T-helper 2 cell treated with Interferon-gamma antibody and Interleukin-4, amounts not matched to agents 100 ng/mL and 5 ng/mL, for 36 hours (primary cell): ENCODE measurements at regions not wholly inside any gene's neighbourhood (a gene's known extent, or its start where the extent isn't known, plus 50 kb on each side); places are given as distances from the start of the nearest gene placed in this dataset.
"Not testable (repeated sequence)": the region's sequence is repeated elsewhere in the genome, so short reads cannot be mapped to it uniquely, and the experiment has no call there.

ENCODE experiments used
- intact Hi-C: fragments of 100-400 bp; cut with micrococcal nuclease; formaldehyde crosslinking; loops from one replicate; pipeline ENCODE4 v1.15.1; 2023

- intact Hi-C loops = no loop called here
Measured at GRCh38 chr5:155759252-155759651, 567.7 kb upstream of the SGCD start.

DNA sequence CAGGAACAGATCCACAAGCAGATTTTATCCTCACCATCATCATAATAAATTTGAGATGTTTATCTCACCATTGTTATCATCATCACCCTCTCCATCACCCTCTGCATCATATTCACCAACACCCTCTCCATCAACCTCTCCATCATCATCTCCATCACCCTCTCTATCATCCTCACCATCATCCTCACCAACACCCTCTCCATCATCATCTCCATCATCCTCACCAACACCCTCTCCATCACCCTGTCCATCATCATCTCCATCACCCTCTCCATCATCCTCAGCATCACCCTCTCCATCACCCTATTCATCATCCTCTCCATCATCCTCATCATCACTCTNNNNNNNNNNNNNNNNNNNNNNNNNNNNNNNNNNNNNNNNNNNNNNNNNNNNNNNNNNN lies 567.0 kb upstream of the SGCD start:
- intact Hi-C loops = no loop called here

GRCh38 chr5:155761502-155761901 lies 565.5 kb upstream of the SGCD start:
- intact Hi-C loops = no loop called here

DNA sequence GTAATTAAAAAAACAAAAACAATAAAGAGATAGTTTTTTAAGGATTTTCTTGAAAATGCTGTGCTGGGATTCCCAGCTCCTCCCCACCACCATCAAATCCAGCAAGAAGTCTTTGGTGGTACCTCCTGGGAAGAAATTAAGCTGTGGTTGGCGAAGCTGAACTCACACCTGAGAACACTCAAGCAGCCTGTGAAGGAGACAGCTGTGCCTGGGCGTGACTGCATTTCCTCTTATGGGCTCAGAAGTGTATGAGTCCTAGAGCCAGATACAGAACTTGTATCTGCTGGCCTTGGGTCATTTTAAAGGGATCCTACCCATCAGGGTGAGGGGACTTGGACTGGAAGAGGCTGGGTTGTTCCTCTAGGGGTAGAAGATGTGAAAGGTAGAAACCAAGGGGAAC lies 561.2 kb upstream of the SGCD start:
- intact Hi-C loops = no loop called here

DNA sequence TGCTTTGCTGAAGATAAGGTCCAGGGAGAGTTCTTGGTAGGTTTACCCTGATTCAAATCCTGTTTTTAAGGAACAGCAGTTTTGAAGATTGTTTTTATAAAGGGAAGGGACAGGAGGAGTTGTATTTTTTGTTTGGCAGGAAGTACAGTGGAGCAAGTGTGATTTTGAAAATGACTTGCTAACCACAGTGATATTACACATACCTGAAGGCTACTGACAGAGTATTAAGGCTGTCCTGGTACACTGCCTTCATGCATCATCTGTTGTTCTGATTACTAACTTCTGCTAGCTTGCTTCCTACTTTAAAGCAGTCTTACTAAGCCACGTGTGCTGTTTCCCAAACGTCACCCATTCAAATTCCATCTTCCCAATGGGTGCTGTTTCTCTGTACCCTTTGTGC lies 559.5 kb upstream of the SGCD start:
- intact Hi-C loops = no loop called here

GRCh38 chr5:155768332-155768731 lies 558.6 kb upstream of the SGCD start:
- intact Hi-C loops = no loop called here

DNA sequence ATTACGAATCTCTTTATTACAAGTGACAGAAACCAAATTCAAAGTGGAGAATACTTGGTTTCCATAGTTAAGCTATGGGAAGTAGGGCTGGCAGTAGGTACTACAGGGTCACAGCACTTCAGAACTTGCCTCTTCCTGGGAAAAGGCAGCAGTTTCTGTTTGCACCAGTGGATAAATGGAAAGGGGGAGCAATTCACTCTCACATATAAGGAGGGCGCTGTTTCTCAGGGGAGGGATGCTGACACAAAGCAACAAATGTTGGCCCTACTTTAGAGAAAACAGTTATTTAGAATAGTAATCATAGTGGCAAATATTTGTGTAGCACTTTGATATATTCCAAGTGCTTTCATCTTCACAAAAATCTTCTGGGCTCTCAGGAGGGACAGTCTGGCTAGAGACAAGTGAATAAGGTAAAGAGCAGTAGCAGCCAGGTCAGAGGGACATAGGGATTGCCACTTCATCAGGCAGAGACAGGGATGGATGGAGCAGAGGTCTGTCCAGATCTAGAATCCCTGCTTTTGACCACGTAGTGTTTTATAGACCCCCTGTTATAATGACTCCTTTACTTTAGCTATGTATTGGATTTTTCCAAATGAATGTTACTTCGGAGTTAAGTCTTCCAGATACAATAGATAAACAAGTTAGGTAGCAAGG lies 554.8 kb upstream of the SGCD start:
- intact Hi-C loops = no loop called here

DNA sequence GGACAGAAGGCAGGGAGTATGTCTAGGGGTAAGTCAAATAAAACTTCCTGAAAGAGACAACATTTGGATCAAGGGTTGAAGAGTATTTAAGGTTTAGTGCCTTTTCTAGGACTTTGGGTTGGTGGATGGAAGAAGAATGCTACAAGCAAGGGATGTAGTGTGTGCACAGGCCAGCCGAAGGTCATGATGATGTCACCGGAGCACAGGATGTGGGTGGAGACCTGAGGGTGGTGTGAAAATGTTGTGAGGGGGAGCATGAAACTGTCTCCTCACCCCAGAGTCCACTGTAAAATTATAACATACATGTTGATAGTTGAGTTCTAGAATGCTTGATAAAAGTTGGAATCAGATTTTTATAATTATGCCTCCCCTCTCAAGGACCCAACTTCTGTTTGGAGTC lies 553.3 kb upstream of the SGCD start:
- intact Hi-C loops = no loop called here

DNA sequence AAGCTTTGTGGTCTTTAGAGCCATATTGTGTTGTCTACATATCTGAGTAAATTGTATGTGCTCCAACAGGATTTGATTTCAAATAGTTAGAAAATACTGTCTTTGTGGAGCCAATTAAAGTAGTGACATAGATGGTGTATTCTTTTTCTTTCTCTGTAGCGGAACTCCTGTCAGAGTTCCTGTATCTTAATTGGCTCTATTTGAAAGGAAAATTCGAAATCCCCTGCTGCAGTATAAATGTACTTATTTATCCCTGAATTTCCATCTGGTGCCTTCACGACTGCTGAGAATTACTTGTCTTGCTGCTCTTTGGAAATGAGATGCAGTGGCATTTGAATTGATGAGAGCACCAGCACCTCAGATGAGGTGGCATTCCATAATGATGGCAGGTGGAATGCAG lies 546.7 kb upstream of the SGCD start:
- intact Hi-C loops = no loop called here

DNA sequence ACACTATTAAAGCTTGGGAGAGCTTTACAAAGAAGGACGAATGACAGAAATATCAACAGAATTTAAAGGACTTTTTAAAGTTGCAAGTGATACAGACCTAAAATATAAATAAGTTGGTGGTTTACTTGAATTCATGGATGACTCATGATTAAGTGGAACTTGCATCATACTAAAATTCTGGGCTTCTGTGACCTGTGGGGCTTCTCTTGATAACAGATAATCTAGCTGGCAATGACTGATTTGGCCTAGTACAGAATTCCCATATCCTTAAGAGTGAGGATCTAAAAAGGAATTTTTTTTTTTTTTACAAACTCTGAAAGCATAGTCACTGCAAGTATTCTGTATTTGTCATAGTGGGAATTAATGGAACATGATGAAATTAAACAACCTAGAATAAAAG lies 543.7 kb upstream of the SGCD start:
- intact Hi-C loops = no loop called here

DNA sequence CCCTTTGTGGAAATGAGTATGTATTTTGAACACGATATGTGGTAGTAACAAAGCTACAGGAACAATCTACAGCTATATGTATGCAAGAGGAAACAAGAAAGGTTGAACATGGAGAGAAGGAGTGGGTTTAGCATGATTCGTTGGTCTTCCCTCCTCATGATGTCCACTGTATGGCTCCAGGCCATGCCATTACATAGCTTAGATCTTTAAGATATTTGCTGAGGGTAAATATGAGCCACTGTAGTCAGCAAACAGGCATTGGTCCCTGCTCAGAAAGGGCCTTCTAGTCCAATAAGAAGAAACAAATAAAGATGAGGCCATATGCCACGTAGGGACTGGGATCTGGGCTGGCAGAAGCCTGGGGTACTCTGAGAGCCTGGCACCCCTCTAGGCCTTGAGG lies 543.2 kb upstream of the SGCD start:
- intact Hi-C loops = no loop called here

DNA sequence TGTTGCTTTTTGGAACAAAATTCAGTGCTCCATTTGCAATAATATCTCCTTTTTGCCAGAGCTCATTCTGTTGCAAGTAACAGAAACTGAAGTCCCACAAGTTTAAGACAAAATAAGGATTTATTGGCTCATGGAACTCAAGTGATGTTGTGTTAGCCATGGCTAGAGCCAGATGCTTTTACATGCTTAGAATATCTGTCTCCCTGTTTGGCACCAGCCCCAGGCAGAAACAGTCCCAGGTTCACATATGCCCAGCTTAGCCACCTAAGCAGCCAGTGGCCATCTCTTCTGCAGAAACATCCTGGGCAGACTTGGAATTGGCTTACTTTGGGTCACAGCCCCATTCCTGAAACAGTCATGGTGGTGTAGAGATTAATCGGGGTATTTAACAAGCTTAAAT lies 540.9 kb upstream of the SGCD start:
- intact Hi-C loops = no loop called here

GRCh38 chr5:155792873-155793272 lies 534.1 kb upstream of the SGCD start:
- intact Hi-C loops = no loop called here

DNA sequence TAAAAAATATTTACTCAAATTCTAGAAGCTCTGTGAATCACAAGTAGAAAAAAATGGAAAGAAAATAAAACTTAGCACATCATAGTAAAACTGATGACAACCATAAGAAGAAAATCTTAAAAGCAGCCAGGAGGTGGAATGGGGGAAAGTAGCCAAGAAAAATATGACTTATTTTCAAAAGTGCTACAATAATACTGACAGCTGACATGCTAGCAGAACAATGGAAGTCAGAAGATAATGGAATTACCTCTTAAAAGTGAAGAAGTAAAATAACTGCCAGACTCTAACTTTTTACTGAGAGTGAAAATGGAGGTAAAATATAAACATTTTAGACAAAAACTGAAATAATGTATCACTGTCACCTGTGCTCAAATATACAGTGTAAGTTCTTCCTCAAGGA lies 532.2 kb upstream of the SGCD start:
- intact Hi-C loops = no loop called here

GRCh38 chr5:155799308-155799707 lies 527.7 kb upstream of the SGCD start:
- intact Hi-C loops = no loop called here

GRCh38 chr5:155807884-155808576 lies 518.9 kb upstream of the SGCD start:
- intact Hi-C loops = no loop called here

- intact Hi-C loops = no loop called here
Measured at GRCh38 chr5:155815248-155815647, 511.7 kb upstream of the SGCD start.

- intact Hi-C loops = no loop called here
Measured at GRCh38 chr5:155822177-155822576, 504.8 kb upstream of the SGCD start.

- intact Hi-C loops = no loop called here
Measured at GRCh38 chr5:155826611-155827507, 500.1 kb upstream of the SGCD start.

DNA sequence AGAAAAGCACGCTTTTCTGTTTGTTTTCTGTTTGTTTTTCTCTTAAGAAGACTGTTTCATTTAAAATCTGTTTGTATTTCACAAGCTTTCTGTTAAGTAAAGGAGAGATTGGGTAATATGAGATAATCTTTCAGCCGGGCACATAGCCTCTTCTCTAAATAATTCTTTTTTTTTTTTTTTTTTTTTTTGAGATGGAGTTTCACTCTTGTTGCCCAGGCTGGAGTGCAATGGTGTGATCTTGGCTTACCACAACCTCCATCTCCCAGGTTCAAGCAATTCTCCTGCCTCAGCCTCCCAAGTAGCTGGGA lies 499.5 kb upstream of the SGCD start:
- intact Hi-C loops = not testable (repeated sequence)

DNA sequence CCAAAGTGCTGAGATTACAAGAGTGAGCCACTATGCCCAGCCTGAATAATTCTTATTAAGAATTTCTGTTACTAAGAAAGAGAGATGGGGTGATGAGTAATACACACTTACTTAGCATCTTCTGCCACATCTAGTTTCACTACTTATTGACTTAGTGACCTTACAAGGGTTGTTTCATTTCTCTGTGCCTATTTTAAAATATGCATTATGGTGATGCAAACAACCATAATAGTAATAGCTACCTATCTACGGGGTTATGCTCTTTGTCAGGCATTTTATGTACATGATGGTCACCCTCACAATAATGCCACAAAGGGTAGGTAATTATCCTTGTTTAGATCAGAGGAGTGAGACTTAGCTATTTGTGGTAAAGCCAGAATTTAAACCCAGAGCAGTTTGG lies 499.0 kb upstream of the SGCD start:
- intact Hi-C loops = no loop called here

- intact Hi-C loops = no loop called here
Measured at GRCh38 chr5:155831491-155831890, 495.5 kb upstream of the SGCD start.

DNA sequence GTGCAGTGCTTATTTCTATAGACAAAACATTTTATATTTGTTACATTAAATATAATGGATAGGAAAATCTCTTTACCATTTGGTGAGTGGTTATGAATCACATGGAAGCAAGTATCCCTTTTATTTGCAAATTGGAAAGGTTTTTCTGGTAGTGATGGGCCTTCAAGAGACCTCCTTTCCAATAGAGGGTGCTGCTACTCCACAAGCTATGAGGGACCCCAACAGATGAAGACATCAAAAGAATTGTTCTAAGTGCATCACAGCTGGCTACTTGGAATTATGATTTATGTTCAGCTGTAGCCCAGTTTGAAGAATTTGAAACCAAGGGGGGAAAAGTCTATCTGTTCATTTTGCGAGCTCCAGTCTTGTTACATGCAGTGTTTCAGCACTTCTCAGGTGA lies 493.7 kb upstream of the SGCD start:
- intact Hi-C loops = no loop called here
